Esophagus squamous epithelium (tissue), 5 donors: ENCODE measurements at regions not wholly inside any gene's neighbourhood (a gene's known extent, or its start where the extent isn't known, plus 50 kb on each side); places are given as distances from the start of the nearest gene placed in this dataset.

ENCODE experiments used
- DNase-seq: peaks from one replicate; lab custom pipeline; 2025; lab: John Stamatoyannopoulos, UW
- H3K27ac ChIP-seq, 4 donors: fragments of 200-600 bp; sonication (generic); one replicate each; pipeline ENCODE4 v1.5.1; 2016 to 2019; ENCODE audit warnings: mild to moderate bottlenecking in 1 of 4
- H3K27me3 ChIP-seq, 4 donors: fragments of 200-600 bp; sonication (generic); 1 replicate in 3 of 4; 2 replicates in 1 of 4; pipeline versions ENCODE4 v1.5.1 to v1.6.0; 2017 to 2021; ENCODE audit warnings: antibody characterized with exemption in 1 of 4
- H3K36me3 ChIP-seq, 3 donors: fragments of 200-600 bp; sonication (generic); one replicate each; pipeline ENCODE4 v1.5.1; 2016 to 2019
- H3K4me1 ChIP-seq, 3 donors: fragments of 200-600 bp; sonication (generic); one replicate each; pipeline ENCODE4 v1.5.1; 2017 to 2019
- H3K4me3 ChIP-seq, 4 donors: fragments of 200-600 bp; sonication (generic); 1 replicate in 3 of 4; 2 replicates in 1 of 4; pipeline ENCODE4 v1.5.1; 2016 to 2019; ENCODE audit warnings: mild to moderate bottlenecking in 2 of 4, moderate library complexity in 1 of 4
- H3K9me3 ChIP-seq, 3 donors: fragments of 200-600 bp; sonication (generic); one replicate each; pipeline ENCODE4 v1.5.1; 2016 to 2019
- POLR2A ChIP-seq, 4 donors: fragments of 450-650 bp; IDR thresholded peaks; one replicate each; pipeline ENCODE4 v1.6.1; 2017; ENCODE audit warnings: antibody characterized with exemption in 4 of 4, mild to moderate bottlenecking in 4 of 4, moderate library complexity in 3 of 4
- WGBS, 2 donors: methylation state at CpG; one replicate each; pipeline ENCODE4 v1.1.5; 2018; 5-methylcytosine and 5-hydroxymethylcytosine counted together
- intact Hi-C: fragments of 100-400 bp; cut with DNase I; formaldehyde crosslinking; loops from one replicate; pipeline ENCODE4 v1.15.0; 2022
- small RNA-seq, 4 donors: library from RNA; depleted of rRNA; stranded (forward); fragments of <200 nt; gene quantifications; one replicate each; pipeline ENCODE3, GENCODE V24; 2016
- TF ChIP-seq, protein P1 (sequence below), 6 experiments: fragments of 450-650 bp in 4 of 6; fragments of 200-600 bp in 2 of 6; sonication (generic) in 2 of 6; IDR thresholded peaks; one replicate each; pipeline ENCODE4 v1.5.1; 2016 to 2019; ENCODE audit warnings: antibody characterized with exemption in 6 of 6, mild to moderate bottlenecking in 4 of 6, moderate library complexity in 4 of 6
- donor health status: DM: yes; HTN: yes; CAD: no.

DNA sequence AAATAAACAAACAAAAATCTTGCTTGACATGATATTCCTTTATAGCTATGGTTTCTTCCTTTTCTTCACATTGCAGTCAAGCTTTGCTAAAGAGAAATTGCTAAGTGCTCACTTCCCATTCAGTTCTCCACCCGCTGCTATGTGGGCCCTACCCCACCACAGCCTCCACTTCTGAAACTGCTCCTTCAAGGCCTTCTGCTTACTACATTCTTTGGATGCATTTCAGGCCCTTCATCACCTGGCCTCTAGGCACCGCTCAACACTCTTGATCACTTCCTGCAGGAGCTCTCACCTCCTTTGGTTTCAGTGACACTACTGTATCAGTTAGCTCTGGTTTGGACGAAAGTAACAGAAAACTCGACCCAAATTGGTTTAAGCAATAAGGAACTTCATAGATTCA is 72.4 kb downstream of the KLF5 start:
- TF ChIP-seq POLR2A (IDR thresholded peaks at IDR 0.05) = no peak
- no peak for DNase-seq
- 67 to 95% methylated on average over 4 of the region's 4 CpGs for WGBS, 2 donors

DNA sequence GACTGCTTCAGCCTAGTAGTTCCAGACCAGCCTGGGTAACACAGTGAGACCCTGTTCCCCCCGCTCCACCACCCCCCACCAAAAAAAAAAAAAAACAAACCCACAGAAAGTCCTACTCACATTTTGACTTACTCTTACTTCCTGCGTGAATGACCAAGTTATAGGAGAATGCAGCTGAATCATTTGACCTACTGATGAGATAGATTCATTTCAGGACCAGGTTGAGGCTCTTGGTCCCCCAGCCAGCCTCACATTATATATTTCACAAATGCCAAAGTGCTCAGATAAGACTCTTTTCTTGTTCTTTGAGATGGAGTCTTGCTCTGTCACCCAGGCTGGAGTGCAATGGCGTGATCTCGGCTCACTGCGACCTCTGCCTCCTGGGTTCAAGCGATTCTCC is 70.2 kb downstream of the KLF5 start:
- H3K27me3 ChIP-seq = no peaks in the 10 kb centered on the region
- no peaks in the 10 kb centered on the region for H3K9me3 ChIP-seq
- no peaks in the 10 kb centered on the region for H3K36me3 ChIP-seq
- DNase-seq = no peak
- H3K4me1 ChIP-seq = no peaks in the 10 kb centered on the region
- no peak overlapping the region for H3K27ac ChIP-seq
- intact Hi-C loops = no loop called here
- 81 to 91% methylated on average over 6 of the region's 6 CpGs for WGBS, 2 donors
- TF ChIP-seq, protein P1, sequence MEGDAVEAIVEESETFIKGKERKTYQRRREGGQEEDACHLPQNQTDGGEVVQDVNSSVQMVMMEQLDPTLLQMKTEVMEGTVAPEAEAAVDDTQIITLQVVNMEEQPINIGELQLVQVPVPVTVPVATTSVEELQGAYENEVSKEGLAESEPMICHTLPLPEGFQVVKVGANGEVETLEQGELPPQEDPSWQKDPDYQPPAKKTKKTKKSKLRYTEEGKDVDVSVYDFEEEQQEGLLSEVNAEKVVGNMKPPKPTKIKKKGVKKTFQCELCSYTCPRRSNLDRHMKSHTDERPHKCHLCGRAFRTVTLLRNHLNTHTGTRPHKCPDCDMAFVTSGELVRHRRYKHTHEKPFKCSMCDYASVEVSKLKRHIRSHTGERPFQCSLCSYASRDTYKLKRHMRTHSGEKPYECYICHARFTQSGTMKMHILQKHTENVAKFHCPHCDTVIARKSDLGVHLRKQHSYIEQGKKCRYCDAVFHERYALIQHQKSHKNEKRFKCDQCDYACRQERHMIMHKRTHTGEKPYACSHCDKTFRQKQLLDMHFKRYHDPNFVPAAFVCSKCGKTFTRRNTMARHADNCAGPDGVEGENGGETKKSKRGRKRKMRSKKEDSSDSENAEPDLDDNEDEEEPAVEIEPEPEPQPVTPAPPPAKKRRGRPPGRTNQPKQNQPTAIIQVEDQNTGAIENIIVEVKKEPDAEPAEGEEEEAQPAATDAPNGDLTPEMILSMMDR (IDR thresholded peaks at IDR 0.05) = no peak
- TF ChIP-seq POLR2A (IDR thresholded peaks at IDR 0.05) = no peak
- no peak overlapping the region for H3K4me3 ChIP-seq

More for the DNA sequence above, 72.4 kb downstream of the KLF5 start:
- Histone ChIP-seq H3K9me3 (no peaks in the 10 kb centered on the region), H3K4me3 (no peak overlapping the region), H3K4me1 (no peaks in the 10 kb centered on the region), H3K27me3 (no peaks in the 10 kb centered on the region), H3K36me3 (no peaks in the 10 kb centered on the region), H3K27ac (no peak overlapping the region)
- intact Hi-C loops = no loop called here

Small RNA genes in the stretch of these regions (small RNA-seq; reads per million reads assigned to genes)
- gene AL162376.1 = 0 reads per million in 4 donors
- gene RNU4-10P = 0 reads per million in 4 donors
- gene RNY1P8 = 0 reads per million in 4 donors
